ENCODE measurements at regions not wholly inside any gene's neighbourhood (a gene's known extent, or its start where the extent isn't known, plus 50 kb on each side); places are given as distances from the start of the nearest gene placed in this dataset.

DNA sequence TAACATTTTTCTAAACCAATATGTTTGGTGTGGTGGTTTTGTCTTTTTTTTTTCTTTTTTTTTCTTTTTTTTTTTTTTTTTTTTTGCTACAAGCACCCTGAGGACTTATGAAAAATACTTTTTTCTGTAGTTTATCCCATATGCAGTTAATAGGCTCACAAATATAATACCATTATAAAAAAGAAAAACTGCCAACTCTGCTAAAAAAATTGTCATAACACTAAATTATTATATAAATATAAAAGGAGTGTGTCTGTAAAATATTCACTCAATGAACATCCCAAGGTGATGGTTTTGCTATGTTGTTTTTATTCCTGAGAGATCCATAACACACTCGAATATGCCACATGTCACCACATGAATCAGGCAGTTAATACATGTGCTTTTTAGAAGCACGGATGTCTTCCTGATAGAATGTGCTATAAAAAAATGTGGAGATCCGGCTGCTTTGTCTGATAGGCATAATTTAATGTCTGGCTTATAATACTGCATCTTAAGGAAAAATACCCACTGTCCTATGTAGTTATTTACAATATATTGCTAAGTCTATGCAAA lies 110.7 kb upstream of the ZNF507 start:
- no peaks in the 10 kb centered on the region for H3K36me3 Mint-ChIP-seq (ENCODE audit: low read depth)
- no peaks in the 10 kb centered on the region for H3K27me3 Mint-ChIP-seq
- no peak overlapping the region for H3K27ac Mint-ChIP-seq
- TF ChIP-seq, protein P1, sequence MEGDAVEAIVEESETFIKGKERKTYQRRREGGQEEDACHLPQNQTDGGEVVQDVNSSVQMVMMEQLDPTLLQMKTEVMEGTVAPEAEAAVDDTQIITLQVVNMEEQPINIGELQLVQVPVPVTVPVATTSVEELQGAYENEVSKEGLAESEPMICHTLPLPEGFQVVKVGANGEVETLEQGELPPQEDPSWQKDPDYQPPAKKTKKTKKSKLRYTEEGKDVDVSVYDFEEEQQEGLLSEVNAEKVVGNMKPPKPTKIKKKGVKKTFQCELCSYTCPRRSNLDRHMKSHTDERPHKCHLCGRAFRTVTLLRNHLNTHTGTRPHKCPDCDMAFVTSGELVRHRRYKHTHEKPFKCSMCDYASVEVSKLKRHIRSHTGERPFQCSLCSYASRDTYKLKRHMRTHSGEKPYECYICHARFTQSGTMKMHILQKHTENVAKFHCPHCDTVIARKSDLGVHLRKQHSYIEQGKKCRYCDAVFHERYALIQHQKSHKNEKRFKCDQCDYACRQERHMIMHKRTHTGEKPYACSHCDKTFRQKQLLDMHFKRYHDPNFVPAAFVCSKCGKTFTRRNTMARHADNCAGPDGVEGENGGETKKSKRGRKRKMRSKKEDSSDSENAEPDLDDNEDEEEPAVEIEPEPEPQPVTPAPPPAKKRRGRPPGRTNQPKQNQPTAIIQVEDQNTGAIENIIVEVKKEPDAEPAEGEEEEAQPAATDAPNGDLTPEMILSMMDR (IDR thresholded peaks at IDR 0.05): no peak
- H3K4me3 Mint-ChIP-seq: no peak overlapping the region
- ChIA-PET CTCF (no interaction called here), POLR2A (no interaction called here)
- DNase-seq (no peak), ATAC-seq (no peak)
- no peaks in the 10 kb centered on the region for H3K9me3 Mint-ChIP-seq
- intact Hi-C loops (cut with micrococcal nuclease): no loop called here
- no peaks in the 10 kb centered on the region for H3K4me1 Mint-ChIP-seq (ENCODE audit: low read depth)

DNA sequence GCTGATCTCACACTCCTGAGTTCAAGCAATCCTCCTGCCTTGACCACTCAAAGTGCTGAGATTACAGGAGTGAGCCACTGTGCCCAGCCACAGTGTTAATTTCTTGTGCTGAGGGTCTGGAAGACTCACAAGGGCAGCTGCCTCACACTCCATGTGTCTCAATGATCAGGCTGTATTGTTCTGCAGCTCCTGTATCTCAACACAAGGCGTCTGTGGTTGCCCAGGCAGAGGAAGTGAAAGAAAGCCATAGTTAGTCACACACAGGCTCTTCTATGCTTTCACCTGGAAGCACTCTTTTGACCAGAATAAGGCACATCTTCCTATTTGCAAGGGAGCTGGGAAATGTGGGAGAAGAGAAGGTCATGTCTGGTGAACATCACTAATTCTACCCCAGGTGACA lies 107.3 kb upstream of the ZNF507 start:
- Mint-ChIP-seq H3K27ac (no peak overlapping the region), H3K4me1 (ENCODE audit: low read depth) (no peaks in the 10 kb centered on the region), H3K4me3 (no peak overlapping the region), H3K27me3 (no peaks in the 10 kb centered on the region), H3K36me3 (ENCODE audit: low read depth) (no peaks in the 10 kb centered on the region), H3K9me3 (no peaks in the 10 kb centered on the region)
- intact Hi-C loops (cut with micrococcal nuclease): no loop called here
- POLR2A ChIA-PET: no interaction called here
- TF ChIP-seq, protein P1 (IDR thresholded peaks at IDR 0.05): no peak
- ATAC-seq (no peak), DNase-seq (no peak)
- CTCF ChIA-PET: interaction anchor here (2.2 kb wide), 1 partner anchor 13 kb away, joined by 8 read pairs; no protein-coding TSS in a partner anchor

DNA sequence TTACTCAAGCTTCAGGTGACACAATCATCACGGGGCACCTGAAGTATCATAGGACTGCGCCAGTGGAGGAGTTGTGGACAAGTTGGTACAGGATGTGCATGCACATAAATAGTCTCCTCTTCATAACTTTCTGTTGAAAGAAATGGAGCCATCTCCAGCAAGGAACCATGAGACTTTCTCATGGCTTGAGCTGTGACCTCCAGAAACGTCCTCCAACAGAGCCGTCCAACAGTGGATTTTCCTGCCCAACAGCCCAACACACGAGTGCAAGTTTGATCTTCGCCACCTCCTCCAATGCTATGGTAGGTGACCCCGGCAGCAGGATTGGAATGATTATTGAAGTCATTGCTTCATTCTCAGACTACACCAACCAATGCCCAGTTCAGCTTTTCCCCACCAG lies 105.1 kb upstream of the ZNF507 start:
- H3K4me3 Mint-ChIP-seq: no peak overlapping the region
- ChIA-PET POLR2A (no interaction called here), CTCF (interaction anchor here (1.6 kb wide), 1 partner anchor 16 kb away, joined by 5 read pairs; no protein-coding TSS in a partner anchor)
- H3K36me3 Mint-ChIP-seq (ENCODE audit: low read depth): no peaks in the 10 kb centered on the region
- DNase-seq (no peak), ATAC-seq (no peak)
- H3K27me3 Mint-ChIP-seq: no peaks in the 10 kb centered on the region
- H3K27ac Mint-ChIP-seq: no peak overlapping the region
- no peaks in the 10 kb centered on the region for H3K9me3 Mint-ChIP-seq
- TF ChIP-seq, protein P1 (IDR thresholded peaks at IDR 0.05): no peak
- H3K4me1 Mint-ChIP-seq (ENCODE audit: low read depth): no peaks in the 10 kb centered on the region
- intact Hi-C loops (cut with micrococcal nuclease): no loop called here

DNA sequence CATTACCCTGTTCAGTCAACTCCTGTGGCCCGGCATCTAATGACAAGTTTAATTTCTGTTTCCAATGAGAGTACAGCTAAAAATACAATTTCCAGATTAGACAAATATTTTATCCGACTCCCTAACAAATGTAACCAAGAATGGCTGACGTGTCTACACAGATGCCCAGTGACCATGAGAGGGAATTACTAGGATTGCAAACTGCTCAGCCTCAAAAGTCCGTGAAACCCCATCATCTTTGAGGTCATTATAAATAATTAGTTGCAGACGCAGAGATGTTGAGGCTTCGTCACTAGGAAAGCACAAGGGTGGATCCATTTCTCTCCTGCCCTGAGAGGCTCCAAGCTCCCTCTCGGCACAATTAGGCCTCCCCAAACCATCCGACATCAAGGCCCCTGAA lies 104.1 kb upstream of the ZNF507 start:
- Mint-ChIP-seq H3K27me3 (no peaks in the 10 kb centered on the region), H3K27ac (no peak overlapping the region), H3K9me3 (no peaks in the 10 kb centered on the region), H3K4me1 (ENCODE audit: low read depth) (no peaks in the 10 kb centered on the region), H3K36me3 (ENCODE audit: low read depth) (no peaks in the 10 kb centered on the region), H3K4me3 (no peak overlapping the region)
- CTCF ChIA-PET: interaction anchor here (1.0 to 1.6 kb wide), 2 partner anchors 17 kb away, joined by 3 to 5 read pairs; no protein-coding TSS in a partner anchor
- TF ChIP-seq, protein P1 (IDR thresholded peaks at IDR 0.05): no peak
- intact Hi-C loops (cut with micrococcal nuclease): no loop called here
- POLR2A ChIA-PET: no interaction called here
- ATAC-seq: no peak
- DNase-seq: no peak

DNA sequence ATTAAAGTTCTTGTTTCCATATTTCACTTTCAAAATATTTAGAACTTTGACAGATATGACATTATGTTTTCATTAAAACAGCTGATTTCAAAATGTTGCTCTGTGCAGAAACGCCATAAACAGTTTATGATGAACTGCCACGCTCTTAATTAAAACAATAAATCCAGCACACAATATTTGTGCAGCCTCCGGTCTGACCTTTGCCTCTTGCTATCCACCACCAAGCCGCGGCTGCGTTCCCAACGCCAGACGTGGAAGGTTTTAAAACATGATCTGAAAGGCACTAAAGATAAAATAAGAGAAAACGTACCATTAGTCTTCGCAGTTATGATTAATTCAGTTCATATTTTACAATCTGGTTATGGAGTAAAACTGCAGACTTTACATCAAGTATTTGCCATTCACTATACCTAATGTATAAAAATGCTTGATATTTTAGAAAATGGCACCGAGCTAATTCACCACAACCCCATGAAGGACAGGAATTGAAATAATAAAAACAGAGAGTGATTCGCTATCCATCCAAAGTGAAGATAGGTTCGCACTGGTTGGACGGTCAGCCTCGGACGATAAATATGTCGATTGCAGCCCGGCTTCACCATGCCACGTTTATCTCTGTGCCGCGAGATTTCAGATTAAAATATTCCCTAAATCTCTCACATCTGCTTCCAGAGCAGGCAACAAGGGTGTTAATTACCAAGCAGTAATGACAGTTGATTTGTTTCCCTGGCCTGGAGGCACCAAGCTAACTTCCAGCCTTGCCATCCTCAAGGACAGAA lies 103.3 kb upstream of the ZNF507 start:
- Mint-ChIP-seq H3K36me3 (ENCODE audit: low read depth) (no peaks in the 10 kb centered on the region), H3K4me1 (ENCODE audit: low read depth) (no peaks in the 10 kb centered on the region), H3K27ac (no peak overlapping the region), H3K27me3 (no peaks in the 10 kb centered on the region), H3K9me3 (no peaks in the 10 kb centered on the region), H3K4me3 (no peak overlapping the region)
- DNase-seq (no peak), ATAC-seq (no peak)
- TF ChIP-seq, protein P1 (IDR thresholded peaks at IDR 0.05): no peak
- ChIA-PET CTCF (interaction anchor here (1.0 kb wide), 1 partner anchor 18 kb away, joined by 3 read pairs; no protein-coding TSS in a partner anchor), POLR2A (no interaction called here)
- intact Hi-C loops (cut with micrococcal nuclease): no loop called here
